Activated naive CD8-positive, alpha-beta T cell treated with anti-CD3 and anti-CD28 coated beads, Interleukin-2, amount 10 ng/mL, durations not matched to agents 7 days and 5 days (primary cell): ENCODE measurements at regions not wholly inside any gene's neighbourhood (a gene's known extent, or its start where the extent isn't known, plus 50 kb on each side); places are given as distances from the start of the nearest gene placed in this dataset.

Experiments
- ATAC-seq: fragments of 150-1000 bp; cut with Tn5 transposase; one replicate; pipeline ENCODE4 v1.10.0; 2021; ENCODE audit warnings: low read depth, moderate library complexity
- POLR2A ChIA-PET: fragments of 350-600 bp; sonication (Branson Sonifier 250); formaldehyde crosslinking; loops from one replicate; lab custom pipeline; 2021; ENCODE audit warnings: antibody characterized with exemption; lab: Charles Lee
- DNase-seq: peaks from one replicate; pipeline ENCODE4 v3.0.0; 2021
- H3K27ac Mint-ChIP-seq: one replicate; pipeline ENCODE4 v1.8.0; 2022; ENCODE audit warnings: mild to moderate bottlenecking, mixed read lengths
- H3K27me3 Mint-ChIP-seq: one replicate; pipeline ENCODE4 v1.8.0; 2022; ENCODE audit warnings: mild to moderate bottlenecking, moderate library complexity, mixed read lengths
- H3K36me3 Mint-ChIP-seq: one replicate; pipeline ENCODE4 v1.8.0; 2021; ENCODE audit warnings: mild to moderate bottlenecking, mixed read lengths
- H3K4me1 Mint-ChIP-seq: one replicate; pipeline ENCODE4 v1.8.0; 2021; ENCODE audit warnings: mixed read lengths
- H3K4me3 Mint-ChIP-seq: one replicate; pipeline ENCODE4 v1.8.0; 2022; ENCODE audit warnings: mild to moderate bottlenecking, moderate library complexity, mixed read lengths
- H3K9me3 Mint-ChIP-seq: one replicate; pipeline ENCODE4 v1.8.0; 2021; ENCODE audit warnings: mixed read lengths

GRCh38 chr4:175378372-175378771, 433.7 kb downstream of the GPM6A start:
- no peak for DNase-seq
- no peak overlapping the region for H3K27ac Mint-ChIP-seq
- no peak overlapping the region for H3K4me3 Mint-ChIP-seq
- ATAC-seq: no peak
- POLR2A ChIA-PET: no interaction called here
- H3K4me1 Mint-ChIP-seq: no peaks in the 10 kb centered on the region
- H3K27me3 Mint-ChIP-seq: no peaks in the 10 kb centered on the region
- no peaks in the 10 kb centered on the region for H3K9me3 Mint-ChIP-seq
- no peaks in the 10 kb centered on the region for H3K36me3 Mint-ChIP-seq

GRCh38 chr4:175380841-175381240, 431.2 kb downstream of the GPM6A start:
- no peaks in the 10 kb centered on the region for H3K9me3 Mint-ChIP-seq
- POLR2A ChIA-PET: no interaction called here
- no peaks in the 10 kb centered on the region for H3K4me1 Mint-ChIP-seq
- no peak for ATAC-seq
- no peak overlapping the region for H3K4me3 Mint-ChIP-seq
- no peaks in the 10 kb centered on the region for H3K27me3 Mint-ChIP-seq
- no peaks in the 10 kb centered on the region for H3K36me3 Mint-ChIP-seq
- DNase-seq: no peak
- no peak overlapping the region for H3K27ac Mint-ChIP-seq

- Mint-ChIP-seq H3K4me1 (no peaks in the 10 kb centered on the region), H3K9me3 (peaks cover 2% of the 10 kb centered on the region), H3K4me3 (no peak overlapping the region), H3K27me3 (no peaks in the 10 kb centered on the region), H3K36me3 (no peaks in the 10 kb centered on the region), H3K27ac (no peak overlapping the region)
- POLR2A ChIA-PET: no interaction called here
- DNase-seq (no peak), ATAC-seq (no peak)
Measured at GRCh38 chr4:175385797-175386196, 426.3 kb downstream of the GPM6A start.

- Mint-ChIP-seq H3K9me3 (peaks cover 2% of the 10 kb centered on the region), H3K27ac (no peak overlapping the region), H3K4me3 (no peak overlapping the region), H3K36me3 (no peaks in the 10 kb centered on the region), H3K27me3 (no peaks in the 10 kb centered on the region), H3K4me1 (no peaks in the 10 kb centered on the region)
- no peak for DNase-seq
- no peak for ATAC-seq
- POLR2A ChIA-PET: no interaction called here
Measured at GRCh38 chr4:175386776-175387507, 425.1 kb downstream of the GPM6A start.

GRCh38 chr4:175394208-175394607, 417.9 kb downstream of the GPM6A start:
- Mint-ChIP-seq H3K4me1 (no peaks in the 10 kb centered on the region), H3K27ac (no peak overlapping the region)

GRCh38 chr4:175405961-175406360, 406.1 kb downstream of the GPM6A start:
- ATAC-seq (no peak), DNase-seq (no peak)
- POLR2A ChIA-PET: no interaction called here
- H3K9me3 Mint-ChIP-seq: no peaks in the 10 kb centered on the region
- H3K4me1 Mint-ChIP-seq: no peaks in the 10 kb centered on the region
- H3K27ac Mint-ChIP-seq: no peak overlapping the region
- H3K27me3 Mint-ChIP-seq: no peaks in the 10 kb centered on the region
- no peaks in the 10 kb centered on the region for H3K36me3 Mint-ChIP-seq
- no peak overlapping the region for H3K4me3 Mint-ChIP-seq

More at GRCh38 chr4:175394208-175394607, 417.9 kb downstream of the GPM6A start:
- H3K4me3 Mint-ChIP-seq: no peak overlapping the region
- H3K9me3 Mint-ChIP-seq: peaks cover 4% of the 10 kb centered on the region
- POLR2A ChIA-PET: no interaction called here
- no peaks in the 10 kb centered on the region for H3K36me3 Mint-ChIP-seq
- DNase-seq (no peak), ATAC-seq (no peak)
- no peaks in the 10 kb centered on the region for H3K27me3 Mint-ChIP-seq

GRCh38 chr4:175407926-175408325, 404.1 kb downstream of the GPM6A start:
- no peak for ATAC-seq

GRCh38 chr4:175411251-175411650, 400.8 kb downstream of the GPM6A start:
- no peaks in the 10 kb centered on the region for H3K4me1 Mint-ChIP-seq
- H3K4me3 Mint-ChIP-seq: no peak overlapping the region
- H3K9me3 Mint-ChIP-seq: peaks cover 3% of the 10 kb centered on the region
- no peak overlapping the region for H3K27ac Mint-ChIP-seq
- no peak for DNase-seq
- no peaks in the 10 kb centered on the region for H3K36me3 Mint-ChIP-seq
- POLR2A ChIA-PET: no interaction called here
- H3K27me3 Mint-ChIP-seq: no peaks in the 10 kb centered on the region
- no peak for ATAC-seq

More at GRCh38 chr4:175407926-175408325, 404.1 kb downstream of the GPM6A start:
- no peaks in the 10 kb centered on the region for H3K27me3 Mint-ChIP-seq
- no peak for DNase-seq
- no peaks in the 10 kb centered on the region for H3K36me3 Mint-ChIP-seq
- POLR2A ChIA-PET: no interaction called here
- no peak overlapping the region for H3K27ac Mint-ChIP-seq
- no peak overlapping the region for H3K4me3 Mint-ChIP-seq
- H3K4me1 Mint-ChIP-seq: no peaks in the 10 kb centered on the region
- H3K9me3 Mint-ChIP-seq: no peaks in the 10 kb centered on the region

GRCh38 chr4:175412161-175412560, 399.9 kb downstream of the GPM6A start:
- Mint-ChIP-seq H3K4me1 (no peaks in the 10 kb centered on the region), H3K27me3 (no peaks in the 10 kb centered on the region), H3K4me3 (no peak overlapping the region), H3K36me3 (no peaks in the 10 kb centered on the region), H3K27ac (no peak overlapping the region), H3K9me3 (peaks cover 3% of the 10 kb centered on the region)
- DNase-seq (no peak), ATAC-seq (no peak)
- POLR2A ChIA-PET: no interaction called here

GRCh38 chr4:175412746-175413145, 399.3 kb downstream of the GPM6A start:
- H3K36me3 Mint-ChIP-seq: no peaks in the 10 kb centered on the region

GRCh38 chr4:175413561-175413960, 398.5 kb downstream of the GPM6A start:
- Mint-ChIP-seq H3K4me1 (no peaks in the 10 kb centered on the region), H3K36me3 (no peaks in the 10 kb centered on the region), H3K27ac (no peak overlapping the region), H3K4me3 (no peak overlapping the region), H3K9me3 (peaks cover 3% of the 10 kb centered on the region), H3K27me3 (no peaks in the 10 kb centered on the region)
- DNase-seq (no peak), ATAC-seq (no peak)
- POLR2A ChIA-PET: no interaction called here

More at GRCh38 chr4:175412746-175413145, 399.3 kb downstream of the GPM6A start:
- Mint-ChIP-seq H3K4me1 (no peaks in the 10 kb centered on the region), H3K4me3 (no peak overlapping the region), H3K27me3 (no peaks in the 10 kb centered on the region), H3K27ac (no peak overlapping the region), H3K9me3 (peaks cover 3% of the 10 kb centered on the region)
- POLR2A ChIA-PET: no interaction called here
- DNase-seq: no peak
- no peak for ATAC-seq

GRCh38 chr4:175414602-175415001, 397.5 kb downstream of the GPM6A start:
- no peaks in the 10 kb centered on the region for H3K4me1 Mint-ChIP-seq
- H3K9me3 Mint-ChIP-seq: peaks cover 3% of the 10 kb centered on the region
- no peak for ATAC-seq
- H3K4me3 Mint-ChIP-seq: no peak overlapping the region
- no peak overlapping the region for H3K27ac Mint-ChIP-seq
- no peaks in the 10 kb centered on the region for H3K27me3 Mint-ChIP-seq
- POLR2A ChIA-PET: no interaction called here
- H3K36me3 Mint-ChIP-seq: no peaks in the 10 kb centered on the region
- DNase-seq: no peak

- no peak for ATAC-seq
- no peak overlapping the region for H3K4me3 Mint-ChIP-seq
- no peak overlapping the region for H3K27ac Mint-ChIP-seq
- no peak for DNase-seq
- peaks cover 3% of the 10 kb centered on the region for H3K9me3 Mint-ChIP-seq
- POLR2A ChIA-PET: no interaction called here
- H3K36me3 Mint-ChIP-seq: no peaks in the 10 kb centered on the region
- no peaks in the 10 kb centered on the region for H3K27me3 Mint-ChIP-seq
- H3K4me1 Mint-ChIP-seq: no peaks in the 10 kb centered on the region
Measured at GRCh38 chr4:175418516-175418915, 393.5 kb downstream of the GPM6A start.

- POLR2A ChIA-PET: no interaction called here
- H3K9me3 Mint-ChIP-seq: peaks cover 3% of the 10 kb centered on the region
- ATAC-seq (no peak), DNase-seq (no peak)
- no peak overlapping the region for H3K27ac Mint-ChIP-seq
- H3K4me3 Mint-ChIP-seq: no peak overlapping the region
- H3K4me1 Mint-ChIP-seq: no peaks in the 10 kb centered on the region
- no peaks in the 10 kb centered on the region for H3K27me3 Mint-ChIP-seq
- no peaks in the 10 kb centered on the region for H3K36me3 Mint-ChIP-seq
Measured at GRCh38 chr4:175419236-175419718, 392.8 kb downstream of the GPM6A start.
